Right lobe of liver (tissue), 6 donors: ENCODE measurements at regions not wholly inside any gene's neighbourhood (a gene's known extent, or its start where the extent isn't known, plus 50 kb on each side); places are given as distances from the start of the nearest gene placed in this dataset.

ENCODE experiments used
- ATAC-seq, 4 donors: fragments of 200-7000 bp; cut with Tn5 transposase; one replicate each; pipeline ENCODE4 v1.9.1; 2020; ENCODE audit warnings: mild to moderate bottlenecking in 4 of 4, moderate library complexity in 4 of 4
- DNase-seq, 3 donors: peaks; one replicate each; pipeline ENCODE4 v3.0.0-alpha.2; 2020
- H3K27ac ChIP-seq, 3 donors: fragments of 200-600 bp; one replicate each; pipeline ENCODE4 v1.8.0; 2022
- H3K27me3 ChIP-seq, 2 donors: fragments of 200-600 bp; one replicate each; pipeline ENCODE4 v1.8.0; 2022
- H3K36me3 ChIP-seq, 4 donors: fragments of 200-600 bp; sonication (generic) in 1 of 4; one replicate each; pipeline versions ENCODE4 v1.5.1 to v1.8.0; 2017 to 2022; ENCODE audit warnings: control low read depth in 1 of 4
- H3K4me1 ChIP-seq, 4 donors: fragments of 200-600 bp; sonication (generic) in 1 of 4; one replicate each; pipeline versions ENCODE4 v1.5.1 to v1.8.0; 2017 to 2022; ENCODE audit warnings: control low read depth in 1 of 4
- H3K4me3 ChIP-seq, 3 donors: fragments of 200-600 bp; one replicate each; pipeline ENCODE4 v1.8.0; 2022
- H3K9me3 ChIP-seq, 4 donors: fragments of 200-600 bp; sonication (generic) in 1 of 4; one replicate each; pipeline versions ENCODE4 v1.5.1 to v1.8.0; 2017 to 2022; ENCODE audit warnings: control low read depth in 1 of 4
- CTCF ChIP-seq, 4 donors: fragments of 200-600 bp in 3 of 4; fragments of 450-650 bp in 1 of 4; IDR thresholded peaks; one replicate each; pipeline versions ENCODE4 v1.5.1 to v1.8.0; 2016 to 2022; ENCODE audit warnings: antibody characterized with exemption in 4 of 4, mild to moderate bottlenecking in 2 of 4
- POLR2A ChIP-seq: fragments of 450-650 bp; IDR thresholded peaks from one replicate; pipeline ENCODE4 v1.6.1; 2017; ENCODE audit warnings: antibody characterized with exemption, mild to moderate bottlenecking
- WGBS: methylation state at CpG from one replicate; pipeline ENCODE4 v1.1.6; 2018; ENCODE audit warnings: low coverage, low lambda C conversion rate; ENCODE audit not compliant: insufficient coverage; ENCODE audit errors: missing lambda C conversion rate; 5-methylcytosine and 5-hydroxymethylcytosine counted together
- intact Hi-C, 2 donors: fragments of 100-400 bp; cut with DNase I; formaldehyde crosslinking; loops; one replicate each; pipeline versions ENCODE4 v1.11.2 to v1.14.1; 2022
- donor health status: DM: no; HTN: yes; CAD: no.
- donor health status: DM: no; HTN: no; CAD: no.
- donor health status: DM: no; HTN: no; CAD: no.
- donor health status: DM: no; HTN: yes; CAD: no.
- donor health status: DM: no; HTN: yes; CAD: no.

GRCh38 chr11:115740324-115740723 is 236.1 kb upstream of the CADM1 start:
- H3K9me3 ChIP-seq: no peaks in the 10 kb centered on the region
- ATAC-seq: peak in 1 of 4 donors; percentile 28
- H3K4me1 ChIP-seq: no peaks in the 10 kb centered on the region
- intact Hi-C loops: no loop called here
- TF ChIP-seq POLR2A: no peak
- DNase-seq: no peak
- H3K4me3 ChIP-seq: no peak overlapping the region
- no peaks in the 10 kb centered on the region for H3K36me3 ChIP-seq
- no peaks in the 10 kb centered on the region for H3K27me3 ChIP-seq
- H3K27ac ChIP-seq: no peak overlapping the region

- no peak overlapping the region for H3K27ac ChIP-seq
- ATAC-seq: no peak
- TF ChIP-seq POLR2A (no peak), CTCF (IDR thresholded peaks at IDR 0.05) (no peak)
- DNase-seq: no peak
- intact Hi-C loops: no loop called here
- H3K36me3 ChIP-seq: no peaks in the 10 kb centered on the region
- WGBS: 70% methylated on average over 1 of the region's 3 CpGs
- no peak overlapping the region for H3K4me3 ChIP-seq
- H3K27me3 ChIP-seq: no peaks in the 10 kb centered on the region
- no peaks in the 10 kb centered on the region for H3K9me3 ChIP-seq
- no peaks in the 10 kb centered on the region for H3K4me1 ChIP-seq
These were observed 235.7 kb upstream of the CADM1 start for GRCh38 chr11:115739878-115740277.

- no peaks in the 10 kb centered on the region for H3K27me3 ChIP-seq
- intact Hi-C loops: no loop called here
These were observed 234.9 kb upstream of the CADM1 start for GRCh38 chr11:115739146-115739545.

GRCh38 chr11:115737875-115738274 is 233.7 kb upstream of the CADM1 start:
- Histone ChIP-seq H3K4me3 (no peak overlapping the region), H3K27me3 (no peaks in the 10 kb centered on the region), H3K4me1 (no peaks in the 10 kb centered on the region), H3K27ac (no peak overlapping the region), H3K9me3 (no peaks in the 10 kb centered on the region), H3K36me3 (no peaks in the 10 kb centered on the region)
- DNase-seq (no peak), ATAC-seq (no peak)
- intact Hi-C loops: no loop called here
- 50% methylated on average over 1 of the region's 1 CpG for WGBS
- TF ChIP-seq CTCF (IDR thresholded peaks at IDR 0.05): no peak
- no peak for TF ChIP-seq POLR2A

More at GRCh38 chr11:115739146-115739545, 234.9 kb upstream of the CADM1 start:
- DNase-seq: no peak
- ATAC-seq: no peak
- Histone ChIP-seq H3K4me3 (no peak overlapping the region), H3K9me3 (no peaks in the 10 kb centered on the region), H3K27ac (no peak overlapping the region), H3K4me1 (no peaks in the 10 kb centered on the region), H3K36me3 (no peaks in the 10 kb centered on the region)
- WGBS: 45% methylated on average over 5 of the region's 6 CpGs
- TF ChIP-seq CTCF (IDR thresholded peaks at IDR 0.05) (no peak), POLR2A (no peak)

- TF ChIP-seq CTCF (IDR thresholded peaks at IDR 0.05): no peak
- no peak for TF ChIP-seq POLR2A
- ATAC-seq: no peak
- no peak overlapping the region for H3K27ac ChIP-seq
- no peaks in the 10 kb centered on the region for H3K36me3 ChIP-seq
- no peaks in the 10 kb centered on the region for H3K9me3 ChIP-seq
- no peak overlapping the region for H3K4me3 ChIP-seq
- intact Hi-C loops: no loop called here
- no peaks in the 10 kb centered on the region for H3K4me1 ChIP-seq
- 85% methylated on average over 3 of the region's 3 CpGs for WGBS
- DNase-seq: no peak
- no peaks in the 10 kb centered on the region for H3K27me3 ChIP-seq
These were observed 231.9 kb upstream of the CADM1 start for GRCh38 chr11:115736146-115736545.
